SK-N-SH (cell line): ENCODE measurements at regions not wholly inside any gene's neighbourhood (a gene's known extent, or its start where the extent isn't known, plus 50 kb on each side); places are given as distances from the start of the nearest gene placed in this dataset.

Source experiments
- CTCF ChIA-PET: fragments of 300-600, 350-600 bp; formaldehyde crosslinking; extraction: SDS; loops from one replicate; lab custom pipeline; 2021; lab: Yijun Ruan, JAX
- POLR2A ChIA-PET: fragments of 350-600 bp; sonication (Branson Sonifier 250); formaldehyde crosslinking; extraction: SDS; loops from one replicate; lab custom pipeline; 2020; ENCODE audit warnings: antibody characterized with exemption, inconsistent platforms; lab: Yijun Ruan, JAX
- DNase-seq: peaks from one replicate; pipeline ENCODE4 v3.0.0; 2012
- H2AFZ ChIP-seq: fragments of 200-600 bp; sonication (generic); 2 replicates; pipeline ENCODE4 v1.8.1; 2016; ENCODE audit warnings: antibody characterized with exemption, mild to moderate bottlenecking, low read depth
- H3F3A ChIP-seq: fragments of 200-600 bp; sonication (generic); replicated peaks from 2 replicates; pipeline ENCODE3; 2016; ENCODE audit warnings: antibody characterized with exemption, mild to moderate bottlenecking; ENCODE audit not compliant: insufficient read depth
- H3K27ac ChIP-seq, 2 experiments: fragments of 200-500 bp in 1 of 2; fragments of 200-600 bp in 1 of 2; sonication (Bioruptor generic) in 1 of 2; sonication (generic), shearing (Covaris generic) in 1 of 2; 2 replicates each; pipeline versions ENCODE4 v1.5.1 to v1.6.1; 2014 to 2016; ENCODE audit warnings: low read depth in 2 of 2, inconsistent platforms in 1 of 2, low read length in 1 of 2, mild to moderate bottlenecking in 1 of 2, mixed read lengths in 1 of 2
- H3K27me3 ChIP-seq: fragments of 200-600 bp; sonication (generic), shearing (Covaris generic); 2 replicates; pipeline ENCODE4 v1.6.1; 2016; ENCODE audit warnings: mixed run types; ENCODE audit not compliant: insufficient read depth
- H3K36me3 ChIP-seq, 2 experiments: fragments of 200-500 bp in 1 of 2; fragments of 200-600 bp in 1 of 2; sonication (Bioruptor generic) in 1 of 2; sonication (generic) in 1 of 2; replicated peaks in 1 of 2; 2 replicates each; pipeline versions ENCODE3 to v1.5.1; 2014 to 2016; ENCODE audit warnings: low read length in 1 of 2, mild to moderate bottlenecking in 1 of 2; ENCODE audit not compliant: insufficient read depth in 2 of 2, control insufficient read depth in 1 of 2
- H3K4me1 ChIP-seq, 2 experiments: fragments of 200-500 bp in 1 of 2; fragments of 200-600 bp in 1 of 2; sonication (Bioruptor generic) in 1 of 2; sonication (generic), shearing (Covaris generic) in 1 of 2; 2 replicates each; pipeline versions ENCODE4 v1.5.1 to v1.6.1; 2014 to 2016; ENCODE audit warnings: low read depth in 1 of 2, low read length in 1 of 2, mixed run types in 1 of 2; ENCODE audit not compliant: insufficient read depth in 2 of 2, control insufficient read depth in 1 of 2
- H3K4me2 ChIP-seq: fragments of 200-600 bp; sonication (generic), shearing (Covaris generic); 2 replicates; pipeline ENCODE4 v1.6.1; 2017; ENCODE audit warnings: mixed run types
- H3K4me3 ChIP-seq, 2 experiments: fragments of 200-500 bp in 1 of 2; fragments of 200-600 bp in 1 of 2; sonication (Bioruptor generic) in 1 of 2; sonication (generic), shearing (Covaris generic) in 1 of 2; 2 replicates each; pipeline versions ENCODE4 v1.5.1 to v1.8.1; 2014 to 2016; ENCODE audit warnings: low read depth in 2 of 2, inconsistent platforms in 1 of 2, low read length in 1 of 2, mild to moderate bottlenecking in 1 of 2, mixed read lengths in 1 of 2, moderate library complexity in 1 of 2
- H3K79me2 ChIP-seq: fragments of 200-600 bp; sonication (generic); 2 replicates; pipeline ENCODE4 v1.8.1; 2017; ENCODE audit warnings: mild to moderate bottlenecking; ENCODE audit not compliant: insufficient read depth
- H3K9ac ChIP-seq: fragments of 200-600 bp; sonication (generic); 2 replicates; pipeline ENCODE4 v1.6.1; 2017; ENCODE audit warnings: mixed run types
- H3K9me2 ChIP-seq: fragments of 200-600 bp; sonication (generic); 2 replicates; pipeline ENCODE4 v1.6.1; 2017; ENCODE audit warnings: mixed run types
- H3K9me3 ChIP-seq: fragments of 200-600 bp; sonication (generic); 2 replicates; pipeline ENCODE4 v1.6.1; 2017; ENCODE audit warnings: mixed run types, mild to moderate bottlenecking, moderate library complexity
- H4K20me1 ChIP-seq: fragments of 200-600 bp; sonication (generic); 2 replicates; pipeline ENCODE4 v1.6.1; 2017; ENCODE audit warnings: mild to moderate bottlenecking, mixed run types; ENCODE audit not compliant: insufficient read depth
- FOXM1 ChIP-seq: IDR thresholded peaks from 2 replicates; pipeline ENCODE4 v1.4.0; 2012; ENCODE audit warnings: low read depth, mild to moderate bottlenecking
- IRF3 ChIP-seq: fragments of 150-350 bp; IDR thresholded peaks from 2 replicates; pipeline ENCODE4 v1.6.1; 2016; ENCODE audit warnings: mild to moderate bottlenecking, low read depth, low read length
- MEF2A ChIP-seq: IDR thresholded peaks from 2 replicates; pipeline ENCODE4 v1.4.0; 2012; ENCODE audit warnings: low read depth, borderline replicate concordance
- RAD21 ChIP-seq: IDR thresholded peaks from 2 replicates; pipeline ENCODE4 v1.6.1; 2012; ENCODE audit warnings: mild to moderate bottlenecking, low read length
- REST ChIP-seq: IDR thresholded peaks from 2 replicates; pipeline ENCODE4 v1.6.1; 2012; ENCODE audit warnings: mild to moderate bottlenecking, low read depth, low read length, moderate library complexity
- SMC3 ChIP-seq: IDR thresholded peaks from 2 replicates; pipeline ENCODE4 v1.6.1; 2012; ENCODE audit warnings: low read depth, low read length, improper control_type of control experiment
- TEAD4 ChIP-seq: IDR thresholded peaks from 2 replicates; pipeline ENCODE4 v1.4.0; 2012; ENCODE audit warnings: mild to moderate bottlenecking, borderline replicate concordance; ENCODE audit not compliant: insufficient read depth
- YY1 ChIP-seq: IDR thresholded peaks from 2 replicates; pipeline ENCODE4 v1.4.0; 2012; ENCODE audit warnings: low read depth, mild to moderate bottlenecking
- WGBS: methylation state at CpG from one replicate; pipeline ENCODE4 v1.1.6; 2017; ENCODE audit warnings: low lambda C conversion rate; 5-methylcytosine and 5-hydroxymethylcytosine counted together
- TF ChIP-seq, protein P1 (sequence below): IDR thresholded peaks from 2 replicates; pipeline ENCODE4 v1.4.0; 2012; ENCODE audit warnings: low read depth, borderline replicate concordance
- TF ChIP-seq, protein P2 (sequence below): fragments of 200-600 bp; sonication (generic); IDR thresholded peaks from 2 replicates; pipeline ENCODE4 v1.6.1; 2017; ENCODE audit warnings: antibody characterized with exemption, mild to moderate bottlenecking, moderate library complexity

GRCh38 chr5:75886706-75887105 lies 169.5 kb upstream of the POC5 start:
- no peaks in the 10 kb centered on the region for H3K79me2 ChIP-seq
- H3K27ac ChIP-seq: no peak overlapping the region
- H3K4me3 ChIP-seq: no peak overlapping the region
- ChIA-PET CTCF (interaction anchor here (0.7 to 5.0 kb wide), 34 partner anchors 18 to 658 kb away, joined by 3 to 69 read pairs (median 4); no protein-coding TSS in a partner anchor), POLR2A (interaction anchor here (1.4 to 1.7 kb wide), 2 partner anchors 197 to 289 kb away, joined by 5 to 8 read pairs; no protein-coding TSS in a partner anchor)
- no peaks in the 10 kb centered on the region for H3K9me3 ChIP-seq
- no peaks in the 10 kb centered on the region for H4K20me1 ChIP-seq
- H3K4me1 ChIP-seq: peaks cover 0 to 6% of the 10 kb centered on the region in 2 experiments; a peak in 2 of 4 replicates
- DNase-seq: no peak
- TF ChIP-seq IRF3: no peak
- no peak for TF ChIP-seq FOXM1
- no peak for TF ChIP-seq REST
- no peak for TF ChIP-seq MEF2A
- TF ChIP-seq TEAD4: no peak
- TF ChIP-seq, protein P1, sequence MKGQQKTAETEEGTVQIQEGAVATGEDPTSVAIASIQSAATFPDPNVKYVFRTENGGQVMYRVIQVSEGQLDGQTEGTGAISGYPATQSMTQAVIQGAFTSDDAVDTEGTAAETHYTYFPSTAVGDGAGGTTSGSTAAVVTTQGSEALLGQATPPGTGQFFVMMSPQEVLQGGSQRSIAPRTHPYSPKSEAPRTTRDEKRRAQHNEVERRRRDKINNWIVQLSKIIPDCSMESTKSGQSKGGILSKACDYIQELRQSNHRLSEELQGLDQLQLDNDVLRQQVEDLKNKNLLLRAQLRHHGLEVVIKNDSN: no peak
- no peaks in the 10 kb centered on the region for H3K27me3 ChIP-seq
- no peak overlapping the region for H3K9ac ChIP-seq
- 38% methylated on average over 2 of the region's 2 CpGs for WGBS
- no peaks in the 10 kb centered on the region for H3F3A ChIP-seq
- H3K9me2 ChIP-seq: no peaks in the 10 kb centered on the region
- no peak overlapping the region for H3K4me2 ChIP-seq
- H3K36me3 ChIP-seq: no peaks in the 10 kb centered on the region
- H2AFZ ChIP-seq: no peak overlapping the region

DNA sequence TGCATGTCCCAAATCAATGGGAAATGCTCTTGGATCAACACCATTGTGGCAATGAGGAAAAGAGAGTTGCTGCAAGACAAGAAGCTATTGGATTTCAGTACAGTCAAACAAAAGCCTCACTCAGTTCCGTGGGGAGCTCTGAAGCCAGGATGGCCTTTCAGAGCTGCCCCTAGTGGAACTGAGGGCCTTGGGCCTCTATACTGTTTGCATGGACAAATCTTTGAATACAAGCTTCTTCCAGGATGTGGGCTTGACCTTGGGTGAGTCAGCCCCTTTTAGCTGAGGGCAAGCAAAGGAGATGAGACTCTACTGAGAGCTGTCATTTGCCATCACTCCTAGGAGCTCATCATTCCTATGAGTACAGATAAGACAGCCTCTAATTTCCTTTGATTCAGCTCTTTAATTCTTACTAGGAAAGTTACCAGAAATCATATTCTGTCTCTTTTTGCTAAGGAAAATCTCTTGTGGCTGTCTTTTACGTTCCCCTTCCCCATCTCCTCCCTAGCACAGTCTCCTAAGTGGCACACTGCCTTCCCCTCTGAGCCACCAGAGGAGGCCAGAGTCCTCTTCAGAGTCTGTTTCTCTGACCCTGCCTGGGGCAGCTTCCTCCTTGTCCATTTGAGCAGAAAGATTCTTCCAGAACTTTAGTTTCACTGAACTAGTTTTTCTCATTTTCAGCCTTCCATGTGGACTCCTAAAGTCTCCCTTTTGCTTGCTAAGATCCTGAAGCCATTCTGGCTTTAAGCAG lies 168.8 kb upstream of the POC5 start:
- H3K36me3 ChIP-seq: no peaks in the 10 kb centered on the region
- POLR2A ChIA-PET: interaction anchor here (1.4 to 1.7 kb wide), 2 partner anchors 198 to 290 kb away, joined by 5 to 8 read pairs; no protein-coding TSS in a partner anchor
- H3K9me2 ChIP-seq: no peaks in the 10 kb centered on the region
- DNase-seq: peak; percentile 17
- H3K4me2 ChIP-seq: no peak overlapping the region
- H3F3A ChIP-seq: no peaks in the 10 kb centered on the region
- no peaks in the 10 kb centered on the region for H4K20me1 ChIP-seq
- H2AFZ ChIP-seq: no peak overlapping the region
- H3K27ac ChIP-seq: no peak overlapping the region
- TF ChIP-seq YY1: no peak
- no peak for TF ChIP-seq IRF3
- TF ChIP-seq RAD21: peak; percentile 80
- TF ChIP-seq, protein P2, sequence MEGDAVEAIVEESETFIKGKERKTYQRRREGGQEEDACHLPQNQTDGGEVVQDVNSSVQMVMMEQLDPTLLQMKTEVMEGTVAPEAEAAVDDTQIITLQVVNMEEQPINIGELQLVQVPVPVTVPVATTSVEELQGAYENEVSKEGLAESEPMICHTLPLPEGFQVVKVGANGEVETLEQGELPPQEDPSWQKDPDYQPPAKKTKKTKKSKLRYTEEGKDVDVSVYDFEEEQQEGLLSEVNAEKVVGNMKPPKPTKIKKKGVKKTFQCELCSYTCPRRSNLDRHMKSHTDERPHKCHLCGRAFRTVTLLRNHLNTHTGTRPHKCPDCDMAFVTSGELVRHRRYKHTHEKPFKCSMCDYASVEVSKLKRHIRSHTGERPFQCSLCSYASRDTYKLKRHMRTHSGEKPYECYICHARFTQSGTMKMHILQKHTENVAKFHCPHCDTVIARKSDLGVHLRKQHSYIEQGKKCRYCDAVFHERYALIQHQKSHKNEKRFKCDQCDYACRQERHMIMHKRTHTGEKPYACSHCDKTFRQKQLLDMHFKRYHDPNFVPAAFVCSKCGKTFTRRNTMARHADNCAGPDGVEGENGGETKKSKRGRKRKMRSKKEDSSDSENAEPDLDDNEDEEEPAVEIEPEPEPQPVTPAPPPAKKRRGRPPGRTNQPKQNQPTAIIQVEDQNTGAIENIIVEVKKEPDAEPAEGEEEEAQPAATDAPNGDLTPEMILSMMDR: 0 out of 2 replicates have a peak, but pooled peaks have one; percentile 19
- TF ChIP-seq SMC3: peak; percentile 59
- no peaks in the 10 kb centered on the region for H3K79me2 ChIP-seq
- H3K27me3 ChIP-seq: no peaks in the 10 kb centered on the region
- H3K4me3 ChIP-seq: no peak overlapping the region
- 33% methylated on average over 2 of the region's 2 CpGs for whole genome bisulfite sequencing
- CTCF ChIA-PET: interaction anchor here (0.7 to 5.0 kb wide), 52 partner anchors 8 to 698 kb away, joined by 3 to 69 read pairs (median 4); no protein-coding TSS in a partner anchor
- H3K9ac ChIP-seq: no peak overlapping the region
- no peaks in the 10 kb centered on the region for H3K9me3 ChIP-seq
- H3K4me1 ChIP-seq: peaks cover 0 to 4% of the 10 kb centered on the region in 2 experiments; a peak in 2 of 4 replicates
